OCI-LY7 (cell line): ENCODE measurements at regions not wholly inside any gene's neighbourhood (a gene's known extent, or its start where the extent isn't known, plus 50 kb on each side); places are given as distances from the start of the nearest gene placed in this dataset. TPM values are rescaled to one million over a fixed set of nuclear protein-coding genes. Genes with fewer than 3 reads are reported as not detected.

Experiments used
- BruUV-seq: library from RNA; stranded (reverse); fragments of 400-500 nt; replicated peaks from 2 replicates; lab custom pipeline; 2021; lab: Mats Ljungman, UMichigan
- CTCF ChIA-PET: fragments of 300-600 bp; sonication (Branson Sonifier 250); formaldehyde crosslinking; loops from one replicate; lab custom pipeline; 2022; ENCODE audit warnings: antibody characterized with exemption; ENCODE audit not compliant: unreplicated experiment; lab: Charles Lee
- POLR2A ChIA-PET: fragments of 300-600 bp; sonication (Branson Sonifier 250); formaldehyde crosslinking; loops from one replicate; lab custom pipeline; 2022; ENCODE audit warnings: antibody characterized with exemption; lab: Charles Lee
- DNase-seq: peaks from one replicate; pipeline ENCODE4 v3.0.0-alpha.2; 2015; ENCODE audit warnings: low spot score
- H2AFZ ChIP-seq: fragments of 200-600 bp; sonication (generic), shearing (Covaris generic); 2 replicates; pipeline ENCODE4 v1.6.1; 2014; ENCODE audit warnings: mild to moderate bottlenecking, antibody characterized with exemption, low read length, moderate library complexity
- H3K27ac ChIP-seq: fragments of 200-600 bp; sonication (generic); 2 replicates; pipeline ENCODE4 v1.5.1; 2014; ENCODE audit warnings: mixed run types, low read depth, mild to moderate bottlenecking, moderate library complexity, low read length, inconsistent platforms; ENCODE audit not compliant: poor library complexity, severe bottlenecking
- H3K36me3 ChIP-seq: fragments of 200-600 bp; sonication (generic); 2 replicates; pipeline ENCODE4 v1.6.1; 2014; ENCODE audit warnings: mild to moderate bottlenecking, antibody characterized with exemption, low read length, moderate library complexity, mixed read lengths; ENCODE audit not compliant: insufficient read depth
- H3K4me1 ChIP-seq: fragments of 200-600 bp; sonication (generic); 2 replicates; pipeline ENCODE4 v1.5.1; 2014; ENCODE audit warnings: mild to moderate bottlenecking, low read length; ENCODE audit not compliant: insufficient read depth, poor library complexity, severe bottlenecking
- H3K4me2 ChIP-seq: fragments of 200-600 bp; sonication (generic); 2 replicates; pipeline ENCODE4 v1.6.1; 2014; ENCODE audit warnings: mild to moderate bottlenecking, low read length
- H3K4me3 ChIP-seq: fragments of 200-600 bp; sonication (generic); 2 replicates; pipeline ENCODE4 v1.5.1; 2014; ENCODE audit warnings: mild to moderate bottlenecking, low read depth, low read length; ENCODE audit not compliant: poor library complexity, severe bottlenecking
- H3K79me2 ChIP-seq: fragments of 200-600 bp; sonication (generic); 2 replicates; pipeline ENCODE4 v1.6.1; 2016; ENCODE audit warnings: low read depth, mild to moderate bottlenecking, low read length, moderate library complexity, mixed read lengths; ENCODE audit not compliant: insufficient read depth
- H3K9me2 ChIP-seq: fragments of 200-600 bp; sonication (generic); 2 replicates; pipeline ENCODE4 v1.6.1; 2016; ENCODE audit warnings: mild to moderate bottlenecking, low read length, mixed read lengths; ENCODE audit not compliant: insufficient read depth
- H3K9me3 ChIP-seq: fragments of 200-600 bp; sonication (generic); 2 replicates; pipeline ENCODE4 v1.6.1; 2014; ENCODE audit warnings: mild to moderate bottlenecking, mixed run types, low read length, mixed read lengths
- H4K20me1 ChIP-seq: fragments of 200-600 bp; sonication (generic); 2 replicates; pipeline ENCODE4 v1.6.1; 2014; ENCODE audit warnings: mild to moderate bottlenecking, antibody characterized with exemption, low read length, moderate library complexity, mixed read lengths; ENCODE audit not compliant: insufficient read depth
- CTCF ChIP-seq: fragments of 200-600 bp; sonication (generic); conservative IDR thresholded peaks from 2 replicates; pipeline ENCODE4 v1.5.1; 2014; ENCODE audit warnings: mild to moderate bottlenecking, antibody characterized with exemption, low read length, moderate library complexity, mixed read lengths
- EZH2phosphoT487 ChIP-seq: fragments of 200-600 bp; sonication (generic); IDR thresholded peaks from 2 replicates; pipeline ENCODE4 v1.6.1; 2018; ENCODE audit warnings: low read depth, borderline replicate concordance, mild to moderate bottlenecking, mixed run types, antibody characterized with exemption, low read length, moderate library complexity, mixed read lengths
- intact Hi-C: fragments of 100-400 bp; cut with micrococcal nuclease; formaldehyde crosslinking; loops from one replicate; pipeline ENCODE4 v1.10.0; 2022; ENCODE audit not compliant: unreplicated experiment
- small RNA-seq: library from RNA; depleted of rRNA; stranded (forward); fragments of <200 nt; gene quantifications from one replicate; pipeline ENCODE3, GENCODE V24; 2014

GRCh38 chr9:13049223-13049622 is 230.3 kb downstream of the MPDZ start:
- TF ChIP-seq CTCF (no peak), EZH2phosphoT487 (no peak)
- Histone ChIP-seq H3K79me2 (no peaks in the 10 kb centered on the region), H3K9me3 (no peaks in the 10 kb centered on the region), H3K4me1 (no peaks in the 10 kb centered on the region), H3K4me3 (no peak overlapping the region), H3K36me3 (no peaks in the 10 kb centered on the region), H3K4me2 (no peak overlapping the region), H4K20me1 (no peaks in the 10 kb centered on the region), H3K9me2 (no peaks in the 10 kb centered on the region), H2AFZ (no peak overlapping the region), H3K27ac (no peak overlapping the region)
- POLR2A ChIA-PET, result no interaction called here
- CTCF ChIA-PET, result no interaction called here
- no TSS peak for BruUV-seq
- intact Hi-C loops, result no loop called here
- DNase-seq, result no peak

GRCh38 chr9:13053504-13053903 is 226.0 kb downstream of the MPDZ start:
- ChIA-PET CTCF (no interaction called here), POLR2A (no interaction called here)
- Histone ChIP-seq H3K4me3 (no peak overlapping the region), H3K27ac (no peak overlapping the region), H4K20me1 (no peaks in the 10 kb centered on the region), H3K36me3 (no peaks in the 10 kb centered on the region), H3K79me2 (no peaks in the 10 kb centered on the region), H3K4me2 (no peak overlapping the region), H3K9me3 (no peaks in the 10 kb centered on the region), H3K4me1 (no peaks in the 10 kb centered on the region), H3K9me2 (no peaks in the 10 kb centered on the region), H2AFZ (no peak overlapping the region)
- no TSS peak for BruUV-seq
- no peak for DNase-seq
- intact Hi-C loops, result no loop called here
- no peak for TF ChIP-seq EZH2phosphoT487
- no peak for TF ChIP-seq CTCF

- Histone ChIP-seq H3K9me2 (no peaks in the 10 kb centered on the region), H3K4me3 (no peak overlapping the region), H4K20me1 (no peaks in the 10 kb centered on the region), H3K79me2 (no peaks in the 10 kb centered on the region), H3K4me1 (no peaks in the 10 kb centered on the region), H2AFZ (no peak overlapping the region), H3K9me3 (no peaks in the 10 kb centered on the region), H3K27ac (no peak overlapping the region), H3K36me3 (no peaks in the 10 kb centered on the region), H3K4me2 (no peak overlapping the region)
- TF ChIP-seq CTCF, result no peak
- no peak for TF ChIP-seq EZH2phosphoT487
- ChIA-PET POLR2A (no interaction called here), CTCF (no interaction called here)
- intact Hi-C loops, result no loop called here
- BruUV-seq, result no TSS peak
- no peak for DNase-seq
These were observed 225.1 kb downstream of the MPDZ start for GRCh38 chr9:13054389-13054788.

Small RNA genes in the stretch of these regions (small RNA-seq; reads per million reads assigned to genes)
- not detected for gene RF00019
